Suppressor macrophage (primary cell): ENCODE measurements at regions not wholly inside any gene's neighbourhood (a gene's known extent, or its start where the extent isn't known, plus 50 kb on each side); places are given as distances from the start of the nearest gene placed in this dataset.

Experiments used
- DNase-seq, 4 experiments: peaks; one replicate each; pipeline ENCODE4 v3.0.0-alpha.2; 2020 to 2022

- DNase-seq = no peak
Observed at GRCh38 chr20:63070301-63070625, 63.5 kb upstream of the BHLHE23 start.

GRCh38 chr20:63068711-63069367 lies 62.1 kb upstream of the BHLHE23 start:
- DNase-seq = no peak

- DNase-seq = no peak
Observed at GRCh38 chr20:63067721-63068560, 61.2 kb upstream of the BHLHE23 start.

- DNase-seq = no peak
Observed at GRCh38 chr20:63067266-63067635, 60.5 kb upstream of the BHLHE23 start.

- DNase-seq = no peak
Observed at GRCh38 chr20:63066506-63067265, 59.9 kb upstream of the BHLHE23 start.

- DNase-seq = no peak
Observed at GRCh38 chr20:63065911-63066310, 59.1 kb upstream of the BHLHE23 start.

GRCh38 chr20:63064745-63065711 lies 58.3 kb upstream of the BHLHE23 start:
- no peak for DNase-seq

- no peak for DNase-seq
Observed at GRCh38 chr20:63064310-63064709, 57.5 kb upstream of the BHLHE23 start.

- DNase-seq = no peak
Observed at GRCh38 chr20:63062188-63063140, 55.7 kb upstream of the BHLHE23 start.

- DNase-seq = no peak
Observed at GRCh38 chr20:63061771-63062100, 55.0 kb upstream of the BHLHE23 start.

GRCh38 chr20:63061051-63061770 lies 54.4 kb upstream of the BHLHE23 start:
- DNase-seq = no peak

- no peak for DNase-seq
Observed at GRCh38 chr20:63060057-63060991, 53.6 kb upstream of the BHLHE23 start.

GRCh38 chr20:63059684-63060056 lies 52.9 kb upstream of the BHLHE23 start:
- no peak for DNase-seq

- DNase-seq = no peak
Observed at GRCh38 chr20:63058696-63059335, 52.1 kb upstream of the BHLHE23 start.

GRCh38 chr20:63057171-63058117 lies 50.7 kb upstream of the BHLHE23 start:
- no peak for DNase-seq

GRCh38 chr20:63056236-63057170 lies 49.7 kb upstream of the BHLHE23 start:
- peak in 3 of 4 experiments; percentile 6 to 59 (median 48) for DNase-seq
